Colonic mucosa (tissue), 4 donors: ENCODE measurements at regions not wholly inside any gene's neighbourhood (a gene's known extent, or its start where the extent isn't known, plus 50 kb on each side); places are given as distances from the start of the nearest gene placed in this dataset.

Experiments used
- DNase-seq: peaks from one replicate; pipeline ENCODE4 v3.0.0-alpha.2; 2020
- H3K27ac ChIP-seq: fragments of 200-600 bp; one replicate; pipeline ENCODE4 v1.8.0; 2021
- H3K27me3 ChIP-seq: fragments of 200-600 bp; one replicate; pipeline ENCODE4 v1.8.0; 2021
- H3K36me3 ChIP-seq: fragments of 200-600 bp; one replicate; pipeline ENCODE4 v1.8.0; 2021
- H3K4me1 ChIP-seq: fragments of 200-600 bp; one replicate; pipeline ENCODE4 v1.8.0; 2021; ENCODE audit warnings: mild to moderate bottlenecking
- H3K4me3 ChIP-seq: fragments of 200-600 bp; one replicate; pipeline ENCODE4 v1.8.0; 2021
- H3K9ac ChIP-seq, 2 donors: one replicate each; pipeline ENCODE4 v1.7.0; 2013; ENCODE audit warnings: control low read depth in 2 of 2, low read depth in 2 of 2, low read length in 2 of 2
- H3K9me3 ChIP-seq: fragments of 200-600 bp; one replicate; pipeline ENCODE4 v1.8.0; 2021
- intact Hi-C: fragments of 100-400 bp; cut with DNase I; formaldehyde crosslinking; loops from one replicate; pipeline ENCODE4 v1.14.1; 2022
- TF ChIP-seq, protein P1 (sequence below): fragments of 200-600 bp; IDR thresholded peaks from one replicate; pipeline ENCODE4 v1.8.0; 2022; ENCODE audit warnings: antibody characterized with exemption, mild to moderate bottlenecking
- donor health status: healthy.
- donor health status: DM: no; HTN: no; CAD: no.
- donor health status: DM: no; HTN: no; CAD: no.

DNA sequence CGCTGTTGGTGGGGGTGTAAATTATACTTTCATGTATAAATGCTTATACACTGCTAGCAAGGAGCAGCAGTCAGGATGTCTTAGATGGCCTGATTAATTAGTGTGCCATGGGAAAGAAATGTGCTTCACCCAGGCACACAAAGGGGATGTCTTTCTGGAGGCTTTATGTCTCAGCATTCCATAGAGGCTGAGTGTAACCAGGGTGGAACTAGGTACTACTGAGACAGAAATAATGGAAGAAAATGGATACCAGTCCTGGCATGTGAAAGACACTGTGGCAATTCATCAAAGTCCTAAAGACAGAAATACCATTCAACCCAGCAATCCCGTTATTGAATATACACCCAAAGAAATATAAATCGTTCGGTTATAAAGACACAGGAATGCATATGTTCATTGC is 52.5 kb downstream of the PF4 start:
- no peak overlapping the region for H3K9ac ChIP-seq
- H3K4me1 ChIP-seq: no peaks in the 10 kb centered on the region
- TF ChIP-seq, protein P1, sequence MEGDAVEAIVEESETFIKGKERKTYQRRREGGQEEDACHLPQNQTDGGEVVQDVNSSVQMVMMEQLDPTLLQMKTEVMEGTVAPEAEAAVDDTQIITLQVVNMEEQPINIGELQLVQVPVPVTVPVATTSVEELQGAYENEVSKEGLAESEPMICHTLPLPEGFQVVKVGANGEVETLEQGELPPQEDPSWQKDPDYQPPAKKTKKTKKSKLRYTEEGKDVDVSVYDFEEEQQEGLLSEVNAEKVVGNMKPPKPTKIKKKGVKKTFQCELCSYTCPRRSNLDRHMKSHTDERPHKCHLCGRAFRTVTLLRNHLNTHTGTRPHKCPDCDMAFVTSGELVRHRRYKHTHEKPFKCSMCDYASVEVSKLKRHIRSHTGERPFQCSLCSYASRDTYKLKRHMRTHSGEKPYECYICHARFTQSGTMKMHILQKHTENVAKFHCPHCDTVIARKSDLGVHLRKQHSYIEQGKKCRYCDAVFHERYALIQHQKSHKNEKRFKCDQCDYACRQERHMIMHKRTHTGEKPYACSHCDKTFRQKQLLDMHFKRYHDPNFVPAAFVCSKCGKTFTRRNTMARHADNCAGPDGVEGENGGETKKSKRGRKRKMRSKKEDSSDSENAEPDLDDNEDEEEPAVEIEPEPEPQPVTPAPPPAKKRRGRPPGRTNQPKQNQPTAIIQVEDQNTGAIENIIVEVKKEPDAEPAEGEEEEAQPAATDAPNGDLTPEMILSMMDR: no peak
- H3K36me3 ChIP-seq: no peaks in the 10 kb centered on the region
- H3K27me3 ChIP-seq: no peaks in the 10 kb centered on the region
- H3K9me3 ChIP-seq: no peaks in the 10 kb centered on the region
- intact Hi-C loops: loop anchor here (10.0 kb wide), 1 partner anchor 264 kb away; no protein-coding TSS in a partner anchor
- H3K4me3 ChIP-seq: no peak overlapping the region
- DNase-seq: no peak
- no peak overlapping the region for H3K27ac ChIP-seq

GRCh38 chr4:73923631-73923937 is 54.4 kb downstream of the CXCL1 start:
- DNase-seq: no peak
- intact Hi-C loops: loop anchor here (10.0 kb wide), 1 partner anchor 259 kb away; no protein-coding TSS in a partner anchor
- no peaks in the 10 kb centered on the region for H3K36me3 ChIP-seq
- H3K9me3 ChIP-seq: no peaks in the 10 kb centered on the region
- H3K27me3 ChIP-seq: no peaks in the 10 kb centered on the region
- no peak overlapping the region for H3K27ac ChIP-seq
- TF ChIP-seq, protein P1: no peak
- no peak overlapping the region for H3K4me3 ChIP-seq
- H3K4me1 ChIP-seq: peaks cover under 1% of the 10 kb centered on the region
- no peak overlapping the region for H3K9ac ChIP-seq

- Histone ChIP-seq H3K4me1 (peaks cover 4% of the 10 kb centered on the region), H3K36me3 (no peaks in the 10 kb centered on the region), H3K27ac (no peak overlapping the region), H3K4me3 (no peak overlapping the region), H3K9me3 (no peaks in the 10 kb centered on the region), H3K27me3 (no peaks in the 10 kb centered on the region), H3K9ac (no peak overlapping the region)
- no peak for DNase-seq
- TF ChIP-seq, protein P1: no peak
- intact Hi-C loops: loop anchor here (10.0 kb wide), 1 partner anchor 258 kb away; no protein-coding TSS in a partner anchor
Measured at GRCh38 chr4:73922766-73923630, 53.8 kb downstream of the CXCL1 start.

DNA sequence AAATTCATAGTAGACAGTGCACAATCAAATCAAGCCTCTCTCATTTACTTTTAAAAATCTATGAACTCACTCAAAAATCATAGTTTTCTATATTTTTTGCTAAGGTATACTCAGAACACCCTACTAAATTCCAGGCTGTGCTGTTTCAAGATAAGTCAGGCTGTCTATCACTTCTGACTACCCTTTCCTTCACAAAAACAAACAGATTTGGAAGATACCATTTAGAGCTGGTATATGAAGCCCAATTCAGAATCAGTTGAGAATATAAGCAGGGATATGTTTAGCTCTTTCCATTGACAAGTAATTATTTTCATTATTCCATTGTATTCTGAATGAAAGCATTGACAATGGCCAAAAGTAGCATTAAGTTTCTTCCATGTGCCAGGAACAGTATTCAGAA is 53.1 kb downstream of the CXCL1 start:
- TF ChIP-seq, protein P1: no peak
- Histone ChIP-seq H3K9me3 (no peaks in the 10 kb centered on the region), H3K36me3 (no peaks in the 10 kb centered on the region), H3K4me1 (peaks cover 4% of the 10 kb centered on the region), H3K9ac (no peak overlapping the region), H3K27me3 (no peaks in the 10 kb centered on the region), H3K4me3 (no peak overlapping the region), H3K27ac (no peak overlapping the region)
- no peak for DNase-seq
- intact Hi-C loops: loop anchor here (10.0 kb wide), 1 partner anchor 258 kb away; no protein-coding TSS in a partner anchor
